SK-N-SH (cell line): ENCODE measurements at regions not wholly inside any gene's neighbourhood (a gene's known extent, or its start where the extent isn't known, plus 50 kb on each side); places are given as distances from the start of the nearest gene placed in this dataset.

Source experiments
- NFIC ChIP-seq: IDR thresholded peaks from 2 replicates; pipeline ENCODE4 v1.4.0; 2012; ENCODE audit warnings: borderline replicate concordance
- TF ChIP-seq, protein P1 (sequence below): fragments of 200-600 bp; sonication (generic); IDR thresholded peaks from 2 replicates; pipeline ENCODE4 v1.6.1; 2017; ENCODE audit warnings: antibody characterized with exemption, mild to moderate bottlenecking, moderate library complexity

DNA sequence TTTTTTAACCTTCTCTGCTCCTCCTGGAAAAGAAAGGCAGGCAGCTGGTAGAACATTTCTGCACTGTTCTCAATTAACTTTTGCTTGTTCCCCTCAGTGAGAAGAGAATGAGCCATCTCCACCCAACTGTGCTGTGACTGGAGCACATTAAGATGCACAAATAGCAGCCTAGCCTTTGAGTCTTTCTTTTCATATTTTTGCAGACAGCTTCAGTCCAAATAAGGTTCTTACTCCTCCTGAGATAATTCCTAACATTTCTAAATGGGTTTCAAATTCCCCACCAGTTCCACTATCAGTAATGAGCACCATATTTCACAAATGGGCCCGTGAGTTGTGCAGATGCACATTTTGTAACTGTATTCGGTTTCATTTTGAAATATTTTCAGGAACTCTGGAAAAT, 118.6 kb downstream of the SPCS3 start:
- TF ChIP-seq NFIC, result no peak
- TF ChIP-seq, protein P1, sequence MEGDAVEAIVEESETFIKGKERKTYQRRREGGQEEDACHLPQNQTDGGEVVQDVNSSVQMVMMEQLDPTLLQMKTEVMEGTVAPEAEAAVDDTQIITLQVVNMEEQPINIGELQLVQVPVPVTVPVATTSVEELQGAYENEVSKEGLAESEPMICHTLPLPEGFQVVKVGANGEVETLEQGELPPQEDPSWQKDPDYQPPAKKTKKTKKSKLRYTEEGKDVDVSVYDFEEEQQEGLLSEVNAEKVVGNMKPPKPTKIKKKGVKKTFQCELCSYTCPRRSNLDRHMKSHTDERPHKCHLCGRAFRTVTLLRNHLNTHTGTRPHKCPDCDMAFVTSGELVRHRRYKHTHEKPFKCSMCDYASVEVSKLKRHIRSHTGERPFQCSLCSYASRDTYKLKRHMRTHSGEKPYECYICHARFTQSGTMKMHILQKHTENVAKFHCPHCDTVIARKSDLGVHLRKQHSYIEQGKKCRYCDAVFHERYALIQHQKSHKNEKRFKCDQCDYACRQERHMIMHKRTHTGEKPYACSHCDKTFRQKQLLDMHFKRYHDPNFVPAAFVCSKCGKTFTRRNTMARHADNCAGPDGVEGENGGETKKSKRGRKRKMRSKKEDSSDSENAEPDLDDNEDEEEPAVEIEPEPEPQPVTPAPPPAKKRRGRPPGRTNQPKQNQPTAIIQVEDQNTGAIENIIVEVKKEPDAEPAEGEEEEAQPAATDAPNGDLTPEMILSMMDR, result no peak
